ENCODE measurements at regions not wholly inside any gene's neighbourhood (a gene's known extent, or its start where the extent isn't known, plus 50 kb on each side); places are given as distances from the start of the nearest gene placed in this dataset.

DNA sequence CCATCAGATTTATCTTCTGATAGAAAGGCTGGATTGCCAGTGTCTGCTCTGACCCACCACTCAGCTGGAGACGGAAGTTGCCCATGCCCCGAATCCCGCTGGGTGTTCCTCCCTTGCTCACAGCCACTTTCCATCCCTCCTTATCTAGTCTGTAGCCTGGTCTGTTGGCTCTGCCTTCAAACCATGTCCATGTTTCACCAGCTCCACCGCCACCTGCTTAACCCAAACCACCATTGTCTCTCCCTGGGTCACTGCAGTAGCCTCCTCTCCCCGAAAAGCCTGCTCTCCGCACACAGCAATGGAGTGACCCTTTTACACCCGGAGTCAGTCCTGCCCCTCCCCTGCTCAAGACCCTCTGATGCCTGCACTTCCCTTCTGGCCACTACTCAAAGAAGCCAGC, 60.4 kb downstream of the GLI2 start:
- Histone ChIP-seq H3K79me2 (replicated peaks; ENCODE audit: insufficient read depth, low read length) (no peaks in the 10 kb centered on the region), H4K20me1 (ENCODE audit: insufficient read depth) (no peaks in the 10 kb centered on the region), H3K9ac (ENCODE audit: low read length) (no peak overlapping the region)

DNA sequence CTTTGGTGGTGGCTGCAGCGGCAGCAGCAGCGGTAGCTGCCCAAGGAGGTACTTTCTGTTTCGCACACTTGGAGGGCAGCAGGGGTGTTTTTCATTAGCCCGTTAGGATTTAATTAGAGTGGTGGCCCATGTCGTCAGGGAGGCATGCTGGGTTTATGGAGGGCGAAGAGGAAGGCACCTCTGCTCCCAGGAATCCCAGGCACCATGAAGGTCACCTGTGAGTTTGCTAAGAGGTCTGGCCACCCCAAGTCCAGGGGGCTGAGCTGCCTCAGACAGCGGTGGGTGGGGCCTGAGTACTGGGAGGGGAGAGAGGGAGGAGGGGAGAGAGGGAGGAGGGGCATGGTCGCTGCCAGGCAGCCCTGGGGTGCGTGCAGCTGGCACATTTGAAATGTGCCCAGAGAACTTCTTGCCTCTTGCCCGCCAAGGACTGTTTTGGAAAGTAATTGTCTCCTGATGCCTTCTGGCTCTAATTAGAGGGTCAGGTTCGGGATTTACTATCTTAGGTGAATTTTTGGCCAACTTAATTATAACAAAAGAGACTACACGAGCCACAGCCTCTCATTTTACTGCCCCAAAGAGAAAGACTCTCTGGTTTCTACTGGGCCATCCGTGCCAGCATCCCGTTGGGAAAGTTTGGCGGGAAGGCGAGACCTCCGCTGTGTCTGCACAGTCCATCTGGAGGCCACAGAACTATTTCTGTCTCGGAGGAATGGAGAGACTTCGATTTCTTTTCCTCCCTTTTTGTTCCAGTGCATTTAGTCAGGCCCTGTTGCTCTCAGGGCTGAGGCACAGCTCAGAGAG, 62.0 kb downstream of the GLI2 start:
- Histone ChIP-seq H3K27ac (ENCODE audit: low read length) (no peak overlapping the region), H3F3A (ENCODE audit: insufficient read depth, low read length, poor library complexity, severe bottlenecking) (no peaks in the 10 kb centered on the region), H3K4me2 (ENCODE audit: low read length) (no peak overlapping the region), H3K4me3 (ENCODE audit: low read length) (no peak overlapping the region), H2AFZ (ENCODE audit: low read depth, low read length) (no peak overlapping the region), H3K27me3 (ENCODE audit: insufficient read depth, low read depth, low read length) (no peaks in the 10 kb centered on the region), H3K36me3 (ENCODE audit: insufficient read depth, low read length) (no peaks in the 10 kb centered on the region), H3K9ac (ENCODE audit: low read length) (no peak overlapping the region), H3K79me2 (replicated peaks; ENCODE audit: insufficient read depth, low read length) (no peaks in the 10 kb centered on the region), H3K9me3 (ENCODE audit: low read length) (no peaks in the 10 kb centered on the region), H3K9me2 (ENCODE audit: insufficient read depth, low read length) (no peaks in the 10 kb centered on the region), H4K20me1 (ENCODE audit: insufficient read depth) (no peaks in the 10 kb centered on the region)
- TF ChIP-seq MXI1 (conservative IDR thresholded peaks at IDR 0.05; ENCODE audit: poor library complexity, severe bottlenecking) (no peak), POLR2AphosphoS5 (IDR thresholded peaks at IDR 0.05) (no peak), EP300 (conservative IDR thresholded peaks at IDR 0.05; ENCODE audit: poor library complexity, severe bottlenecking) (no peak)

More for the DNA sequence above, 60.4 kb downstream of the GLI2 start:
- no peak overlapping the region for H3K27ac ChIP-seq (ENCODE audit: low read length)
- no peak overlapping the region for H2AFZ ChIP-seq (ENCODE audit: low read depth, low read length)
- H3K36me3 ChIP-seq (ENCODE audit: insufficient read depth, low read length) = no peaks in the 10 kb centered on the region
- no peak overlapping the region for H3K4me3 ChIP-seq (ENCODE audit: low read length)
- no peak for TF ChIP-seq EP300 (conservative IDR thresholded peaks at IDR 0.05; ENCODE audit: poor library complexity, severe bottlenecking)
- no peak for TF ChIP-seq SMC3 (conservative IDR thresholded peaks at IDR 0.05; ENCODE audit: poor library complexity)
- no peak for TF ChIP-seq CTCF (IDR thresholded peaks at IDR 0.05; ENCODE audit: poor library complexity, severe bottlenecking)
- TF ChIP-seq RAD21 (conservative IDR thresholded peaks at IDR 0.05) = no peak
- no peaks in the 10 kb centered on the region for H3K27me3 ChIP-seq (ENCODE audit: insufficient read depth, low read depth, low read length)
- no peak overlapping the region for H3K4me2 ChIP-seq (ENCODE audit: low read length)
- no peaks in the 10 kb centered on the region for H3K9me2 ChIP-seq (ENCODE audit: insufficient read depth, low read length)
- no peaks in the 10 kb centered on the region for H3K9me3 ChIP-seq (ENCODE audit: low read length)
- no peaks in the 10 kb centered on the region for H3F3A ChIP-seq (ENCODE audit: insufficient read depth, low read length, poor library complexity, severe bottlenecking)

GRCh38 chr2:120798567-120799247, 63.0 kb downstream of the GLI2 start:
- Histone ChIP-seq H4K20me1 (ENCODE audit: insufficient read depth) (no peaks in the 10 kb centered on the region), H3K9ac (ENCODE audit: low read length) (no peak overlapping the region), H3K36me3 (ENCODE audit: insufficient read depth, low read length) (no peaks in the 10 kb centered on the region), H3K27me3 (ENCODE audit: insufficient read depth, low read depth, low read length) (no peaks in the 10 kb centered on the region), H3K4me3 (ENCODE audit: low read length) (no peak overlapping the region), H2AFZ (ENCODE audit: low read depth, low read length) (no peak overlapping the region), H3K4me2 (ENCODE audit: low read length) (no peak overlapping the region), H3K9me2 (ENCODE audit: insufficient read depth, low read length) (no peaks in the 10 kb centered on the region), H3K9me3 (ENCODE audit: low read length) (no peaks in the 10 kb centered on the region), H3K79me2 (replicated peaks; ENCODE audit: insufficient read depth, low read length) (no peaks in the 10 kb centered on the region), H3K27ac (ENCODE audit: low read length) (no peak overlapping the region), H3F3A (ENCODE audit: insufficient read depth, low read length, poor library complexity, severe bottlenecking) (no peaks in the 10 kb centered on the region)
- TF ChIP-seq TAF1 (IDR thresholded peaks at IDR 0.05; ENCODE audit: low read depth) = no peak
- TF ChIP-seq CTCF (IDR thresholded peaks at IDR 0.05; ENCODE audit: poor library complexity, severe bottlenecking) = no peak

All from neural cell (in vitro differentiated cells).